ENCODE measurements at regions not wholly inside any gene's neighbourhood (a gene's known extent, or its start where the extent isn't known, plus 50 kb on each side); places are given as distances from the start of the nearest gene placed in this dataset.
"Not testable (repeated sequence)": the region's sequence is repeated elsewhere in the genome, so short reads cannot be mapped to it uniquely, and the experiment has no call there.

- Histone ChIP-seq H3K27ac (no peak overlapping the region), H3K4me1 (no peaks in the 10 kb centered on the region), H3K9me3 (no peaks in the 10 kb centered on the region), H3K27me3 (no peaks in the 10 kb centered on the region), H3K4me3 (no peak overlapping the region), H3K36me3 (no peaks in the 10 kb centered on the region)
- ATAC-seq (ENCODE audit: low FRiP score in 2 of 2) (no peak), DNase-seq (no peak)
- TF ChIP-seq POLR2A (IDR thresholded peaks at IDR 0.05) (no peak), CTCF (IDR thresholded peaks at IDR 0.05) (no peak), POLR2AphosphoS5 (IDR thresholded peaks at IDR 0.05) (no peak), EP300 (IDR thresholded peaks at IDR 0.05) (no peak)
- WGBS, 2 donors = 55 to 72% methylated on average over 1 of the region's 1 CpG
Observed at GRCh38 chr2:48045613-48046012, 139.3 kb upstream of the FBXO11 start.

GRCh38 chr2:48048476-48049171 lies 142.3 kb upstream of the FBXO11 start:
- no peaks in the 10 kb centered on the region for H3K27me3 ChIP-seq
- no peak for TF ChIP-seq CTCF (IDR thresholded peaks at IDR 0.05)
- no peak for TF ChIP-seq POLR2A (IDR thresholded peaks at IDR 0.05)
- TF ChIP-seq EP300 (IDR thresholded peaks at IDR 0.05) = no peak
- TF ChIP-seq POLR2AphosphoS5 (IDR thresholded peaks at IDR 0.05) = no peak
- no peak overlapping the region for H3K4me3 ChIP-seq
- no peak for ATAC-seq (ENCODE audit: low FRiP score in 2 of 2)
- no peaks in the 10 kb centered on the region for H3K4me1 ChIP-seq
- H3K9me3 ChIP-seq = no peaks in the 10 kb centered on the region
- H3K27ac ChIP-seq = no peak overlapping the region
- DNase-seq = no peak
- H3K36me3 ChIP-seq = no peaks in the 10 kb centered on the region
- 95 to 96% methylated on average over 3 of the region's 3 CpGs for WGBS, 2 donors

- TF ChIP-seq CTCF (IDR thresholded peaks at IDR 0.05) = no peak
- no peak for TF ChIP-seq EP300 (IDR thresholded peaks at IDR 0.05)
- no peak for TF ChIP-seq POLR2A (IDR thresholded peaks at IDR 0.05)
- no peak for TF ChIP-seq POLR2AphosphoS5 (IDR thresholded peaks at IDR 0.05)
- no peak for ATAC-seq (ENCODE audit: low FRiP score in 2 of 2)
- H3K9me3 ChIP-seq = no peaks in the 10 kb centered on the region
- H3K27me3 ChIP-seq = no peaks in the 10 kb centered on the region
- no peaks in the 10 kb centered on the region for H3K4me1 ChIP-seq
- DNase-seq = no peak
- WGBS, 2 donors = 92 to 94% methylated on average over 2 of the region's 2 CpGs
- H3K27ac ChIP-seq = no peak overlapping the region
- no peaks in the 10 kb centered on the region for H3K36me3 ChIP-seq
- H3K4me3 ChIP-seq = no peak overlapping the region
Observed at GRCh38 chr2:48049371-48049770, 143.1 kb upstream of the FBXO11 start.

- H3K9me3 ChIP-seq = no peaks in the 10 kb centered on the region
- DNase-seq (no peak), ATAC-seq (ENCODE audit: low FRiP score in 2 of 2) (no peak)
- H3K4me1 ChIP-seq = no peaks in the 10 kb centered on the region
- 60 to 66% methylated on average over 5 of the region's 5 CpGs for WGBS, 2 donors
- no peak overlapping the region for H3K4me3 ChIP-seq
- H3K27me3 ChIP-seq = no peaks in the 10 kb centered on the region
- H3K27ac ChIP-seq = no peak overlapping the region
- no peaks in the 10 kb centered on the region for H3K36me3 ChIP-seq
- TF ChIP-seq POLR2AphosphoS5 (IDR thresholded peaks at IDR 0.05) (no peak), POLR2A (IDR thresholded peaks at IDR 0.05) (no peak), CTCF (IDR thresholded peaks at IDR 0.05) (no peak), EP300 (IDR thresholded peaks at IDR 0.05) (no peak)
Observed at GRCh38 chr2:48050711-48051110, 144.4 kb upstream of the FBXO11 start.

GRCh38 chr2:48059975-48060374 lies 153.7 kb upstream of the FBXO11 start:
- no peak for ATAC-seq (ENCODE audit: low FRiP score in 2 of 2)
- H3K4me3 ChIP-seq = no peak overlapping the region
- no peaks in the 10 kb centered on the region for H3K9me3 ChIP-seq
- no peaks in the 10 kb centered on the region for H3K36me3 ChIP-seq
- no peak overlapping the region for H3K27ac ChIP-seq
- 64 to 86% methylated on average over 1 of the region's 1 CpG for WGBS, 2 donors
- H3K4me1 ChIP-seq = no peaks in the 10 kb centered on the region
- DNase-seq = no peak
- no peaks in the 10 kb centered on the region for H3K27me3 ChIP-seq
- no peak for TF ChIP-seq POLR2A (IDR thresholded peaks at IDR 0.05)
- no peak for TF ChIP-seq POLR2AphosphoS5 (IDR thresholded peaks at IDR 0.05)
- TF ChIP-seq CTCF (IDR thresholded peaks at IDR 0.05) = no peak
- TF ChIP-seq EP300 (IDR thresholded peaks at IDR 0.05) = no peak

- WGBS, 2 donors = 81 to 86% methylated on average over 4 of the region's 4 CpGs
Observed at GRCh38 chr2:48061656-48062055, 155.4 kb upstream of the FBXO11 start.

More at GRCh38 chr2:48061656-48062055, 155.4 kb upstream of the FBXO11 start:
- H3K4me3 ChIP-seq; DNase-seq; H3K36me3 ChIP-seq; ATAC-seq (ENCODE audit: low FRiP score in 2 of 2); H3K27ac ChIP-seq; H3K9me3 ChIP-seq; H3K4me1 ChIP-seq; H3K27me3 ChIP-seq: not testable (repeated sequence)
